ENCODE measurements at regions not wholly inside any gene's neighbourhood (a gene's known extent, or its start where the extent isn't known, plus 50 kb on each side); places are given as distances from the start of the nearest gene placed in this dataset.

DNA sequence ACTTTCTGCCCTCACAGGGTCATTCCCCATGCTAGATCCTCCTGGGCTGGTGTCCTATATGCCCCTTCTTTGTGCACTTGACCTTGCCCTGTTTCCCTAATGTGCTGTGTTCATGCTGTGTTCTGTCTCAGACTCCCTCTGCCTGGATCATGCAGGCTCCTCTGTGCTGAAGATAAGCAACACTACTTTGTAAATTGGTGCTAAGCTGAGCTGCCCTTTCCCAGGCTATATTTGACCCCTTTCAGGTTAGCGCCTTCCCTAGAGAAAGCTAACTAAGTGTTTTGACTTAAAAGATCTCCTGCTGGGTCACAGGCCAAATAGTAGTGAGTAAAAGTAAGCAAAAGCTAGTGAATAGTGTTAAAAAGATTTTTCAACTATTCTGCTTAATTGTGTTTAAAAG, 257.2 kb upstream of the RGPD4 start:
- BruUV-seq (replicated peaks): no TSS peak
- H3K27ac ChIP-seq (ENCODE audit: extremely low read depth, low read depth, low read length): no peak overlapping the region
- intact Hi-C loops (cut with micrococcal nuclease): no loop called here
- H3K4me2 ChIP-seq (ENCODE audit: insufficient read depth, low read length): no peak overlapping the region
- in situ Hi-C loops (cut with MboI): no loop called here
- no peaks in the 10 kb centered on the region for H4K20me1 ChIP-seq (replicated peaks; ENCODE audit: control insufficient read depth, insufficient read depth, low read length)
- CTCF ChIA-PET (ENCODE audit: low intra/inter-chr PET ratio): no interaction called here
- WGBS (ENCODE audit: insufficient coverage, low coverage, missing lambda C conversion rate): 6% methylated on average over 1 of the region's 1 CpG
- FAIRE-seq (no peak), DNase-seq (ENCODE audit: extremely low read depth in 1 of 4, low spot score in 3 of 4) (no peak), ATAC-seq (no peak)
- TF ChIP-seq, protein P1, sequence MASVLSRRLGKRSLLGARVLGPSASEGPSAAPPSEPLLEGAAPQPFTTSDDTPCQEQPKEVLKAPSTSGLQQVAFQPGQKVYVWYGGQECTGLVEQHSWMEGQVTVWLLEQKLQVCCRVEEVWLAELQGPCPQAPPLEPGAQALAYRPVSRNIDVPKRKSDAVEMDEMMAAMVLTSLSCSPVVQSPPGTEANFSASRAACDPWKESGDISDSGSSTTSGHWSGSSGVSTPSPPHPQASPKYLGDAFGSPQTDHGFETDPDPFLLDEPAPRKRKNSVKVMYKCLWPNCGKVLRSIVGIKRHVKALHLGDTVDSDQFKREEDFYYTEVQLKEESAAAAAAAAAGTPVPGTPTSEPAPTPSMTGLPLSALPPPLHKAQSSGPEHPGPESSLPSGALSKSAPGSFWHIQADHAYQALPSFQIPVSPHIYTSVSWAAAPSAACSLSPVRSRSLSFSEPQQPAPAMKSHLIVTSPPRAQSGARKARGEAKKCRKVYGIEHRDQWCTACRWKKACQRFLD (CRISPR knock-in tag; IDR thresholded peaks at IDR 0.05): no peak
- no peak for TF ChIP-seq HDGF (IDR thresholded peaks at IDR 0.05)
- TF ChIP-seq NFE2 (IDR thresholded peaks at IDR 0.05; ENCODE audit: low read depth): no peak
- no peaks in the 10 kb centered on the region for H3K9me1 ChIP-seq (ENCODE audit: control insufficient read depth, insufficient read depth, low read length)
- H3K79me2 ChIP-seq (ENCODE audit: control insufficient read depth, insufficient read depth, low read length): no peaks in the 10 kb centered on the region
- no peaks in the 10 kb centered on the region for H3K27me3 ChIP-seq (ENCODE audit: control insufficient read depth in 2 of 2, insufficient read depth in 2 of 2, low read length in 2 of 2)
- POLR2A ChIA-PET: no interaction called here
- H2AFZ ChIP-seq (ENCODE audit: low read depth, low read length): no peak overlapping the region
- no peak overlapping the region for H3K4me3 ChIP-seq
- H3K9ac ChIP-seq (ENCODE audit: insufficient read depth in 1 of 2, low read depth in 2 of 2, low read length in 2 of 2): no peak overlapping the region
- H3K36me3 ChIP-seq (ENCODE audit: control insufficient read depth, insufficient read depth, low read length): no peaks in the 10 kb centered on the region
- no peaks in the 10 kb centered on the region; a peak in 1 of 5 replicates for H3K4me1 ChIP-seq (replicated peaks in 1 of 2; ENCODE audit: control insufficient read depth in 2 of 2, insufficient read depth in 2 of 2, low read length in 2 of 2)
- no peaks in the 10 kb centered on the region for H3K9me3 ChIP-seq (replicated peaks; ENCODE audit: control insufficient read depth, insufficient read depth, low read depth, low read length)

GRCh38 chr2:107570876-107571275, 255.8 kb upstream of the RGPD4 start:
- Histone ChIP-seq H3K9me1 (ENCODE audit: control insufficient read depth, insufficient read depth, low read length) (no peaks in the 10 kb centered on the region), H3K4me1 (replicated peaks in 1 of 2; ENCODE audit: control insufficient read depth in 2 of 2, insufficient read depth in 2 of 2, low read length in 2 of 2) (no peaks in the 10 kb centered on the region; a peak in 1 of 5 replicates), H3K4me3 (no peak overlapping the region), H3K36me3 (ENCODE audit: control insufficient read depth, insufficient read depth, low read length) (no peaks in the 10 kb centered on the region), H3K4me2 (ENCODE audit: insufficient read depth, low read length) (no peak overlapping the region), H4K20me1 (replicated peaks; ENCODE audit: control insufficient read depth, insufficient read depth, low read length) (no peaks in the 10 kb centered on the region), H3K9me3 (replicated peaks; ENCODE audit: control insufficient read depth, insufficient read depth, low read depth, low read length) (no peaks in the 10 kb centered on the region), H3K9ac (ENCODE audit: insufficient read depth in 1 of 2, low read depth in 2 of 2, low read length in 2 of 2) (no peak overlapping the region), H3K27ac (ENCODE audit: extremely low read depth, low read depth, low read length) (no peak overlapping the region), H3K79me2 (ENCODE audit: control insufficient read depth, insufficient read depth, low read length) (no peaks in the 10 kb centered on the region), H3K27me3 (ENCODE audit: control insufficient read depth in 2 of 2, insufficient read depth in 2 of 2, low read length in 2 of 2) (no peaks in the 10 kb centered on the region), H2AFZ (ENCODE audit: low read depth, low read length) (no peak overlapping the region)
- no TSS peak for BruUV-seq (replicated peaks)
- FAIRE-seq (no peak), ATAC-seq (no peak), DNase-seq (ENCODE audit: extremely low read depth in 1 of 4, low spot score in 3 of 4) (no peak)
- ChIA-PET CTCF (ENCODE audit: low intra/inter-chr PET ratio) (no interaction called here), POLR2A (no interaction called here)
- 0% methylated on average over 1 of the region's 1 CpG for WGBS (ENCODE audit: insufficient coverage, low coverage, missing lambda C conversion rate)
- in situ Hi-C loops (cut with MboI): no loop called here
- intact Hi-C loops (cut with micrococcal nuclease): loop anchor here (10.0 kb wide), 2 partner anchors 194 to 234 kb away; no protein-coding TSS in a partner anchor
- no peak for TF ChIP-seq SREBF2 (CRISPR knock-in tag; IDR thresholded peaks at IDR 0.05)
- TF ChIP-seq DPF2 (IDR thresholded peaks at IDR 0.05): no peak
- TF ChIP-seq, protein P2, sequence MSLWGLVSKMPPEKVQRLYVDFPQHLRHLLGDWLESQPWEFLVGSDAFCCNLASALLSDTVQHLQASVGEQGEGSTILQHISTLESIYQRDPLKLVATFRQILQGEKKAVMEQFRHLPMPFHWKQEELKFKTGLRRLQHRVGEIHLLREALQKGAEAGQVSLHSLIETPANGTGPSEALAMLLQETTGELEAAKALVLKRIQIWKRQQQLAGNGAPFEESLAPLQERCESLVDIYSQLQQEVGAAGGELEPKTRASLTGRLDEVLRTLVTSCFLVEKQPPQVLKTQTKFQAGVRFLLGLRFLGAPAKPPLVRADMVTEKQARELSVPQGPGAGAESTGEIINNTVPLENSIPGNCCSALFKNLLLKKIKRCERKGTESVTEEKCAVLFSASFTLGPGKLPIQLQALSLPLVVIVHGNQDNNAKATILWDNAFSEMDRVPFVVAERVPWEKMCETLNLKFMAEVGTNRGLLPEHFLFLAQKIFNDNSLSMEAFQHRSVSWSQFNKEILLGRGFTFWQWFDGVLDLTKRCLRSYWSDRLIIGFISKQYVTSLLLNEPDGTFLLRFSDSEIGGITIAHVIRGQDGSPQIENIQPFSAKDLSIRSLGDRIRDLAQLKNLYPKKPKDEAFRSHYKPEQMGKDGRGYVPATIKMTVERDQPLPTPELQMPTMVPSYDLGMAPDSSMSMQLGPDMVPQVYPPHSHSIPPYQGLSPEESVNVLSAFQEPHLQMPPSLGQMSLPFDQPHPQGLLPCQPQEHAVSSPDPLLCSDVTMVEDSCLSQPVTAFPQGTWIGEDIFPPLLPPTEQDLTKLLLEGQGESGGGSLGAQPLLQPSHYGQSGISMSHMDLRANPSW (CRISPR knock-in tag; IDR thresholded peaks at IDR 0.05): no peak
- TF ChIP-seq, protein P3, sequence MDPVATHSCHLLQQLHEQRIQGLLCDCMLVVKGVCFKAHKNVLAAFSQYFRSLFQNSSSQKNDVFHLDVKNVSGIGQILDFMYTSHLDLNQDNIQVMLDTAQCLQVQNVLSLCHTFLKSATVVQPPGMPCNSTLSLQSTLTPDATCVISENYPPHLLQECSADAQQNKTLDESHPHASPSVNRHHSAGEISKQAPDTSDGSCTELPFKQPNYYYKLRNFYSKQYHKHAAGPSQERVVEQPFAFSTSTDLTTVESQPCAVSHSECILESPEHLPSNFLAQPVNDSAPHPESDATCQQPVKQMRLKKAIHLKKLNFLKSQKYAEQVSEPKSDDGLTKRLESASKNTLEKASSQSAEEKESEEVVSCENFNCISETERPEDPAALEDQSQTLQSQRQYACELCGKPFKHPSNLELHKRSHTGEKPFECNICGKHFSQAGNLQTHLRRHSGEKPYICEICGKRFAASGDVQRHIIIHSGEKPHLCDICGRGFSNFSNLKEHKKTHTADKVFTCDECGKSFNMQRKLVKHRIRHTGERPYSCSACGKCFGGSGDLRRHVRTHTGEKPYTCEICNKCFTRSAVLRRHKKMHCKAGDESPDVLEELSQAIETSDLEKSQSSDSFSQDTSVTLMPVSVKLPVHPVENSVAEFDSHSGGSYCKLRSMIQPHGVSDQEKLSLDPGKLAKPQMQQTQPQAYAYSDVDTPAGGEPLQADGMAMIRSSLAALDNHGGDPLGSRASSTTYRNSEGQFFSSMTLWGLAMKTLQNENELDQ (CRISPR knock-in tag; IDR thresholded peaks at IDR 0.05; ENCODE audit: borderline replicate concordance): no peak
- TF ChIP-seq DEAF1 (CRISPR knock-in tag; IDR thresholded peaks at IDR 0.05): no peak

All from K562 (cell line).